Activated naive CD8-positive, alpha-beta T cell (primary cell): ENCODE measurements at regions not wholly inside any gene's neighbourhood (a gene's known extent, or its start where the extent isn't known, plus 50 kb on each side); places are given as distances from the start of the nearest gene placed in this dataset.

Experiments
- H3K27ac Mint-ChIP-seq: one replicate; pipeline ENCODE4 v1.8.0; 2021; ENCODE audit warnings: mixed read lengths
- H3K27me3 Mint-ChIP-seq: one replicate; pipeline ENCODE4 v1.8.0; 2021; ENCODE audit warnings: mixed read lengths
- H3K36me3 Mint-ChIP-seq: one replicate; pipeline ENCODE4 v1.8.0; 2021; ENCODE audit warnings: mixed read lengths
- H3K4me1 Mint-ChIP-seq: one replicate; pipeline ENCODE4 v1.8.0; 2021; ENCODE audit warnings: low read depth, mixed read lengths
- H3K4me3 Mint-ChIP-seq: one replicate; pipeline ENCODE4 v1.8.0; 2021; ENCODE audit warnings: mild to moderate bottlenecking, mixed read lengths
- H3K9me3 Mint-ChIP-seq: one replicate; pipeline ENCODE4 v1.8.0; 2021; ENCODE audit warnings: low read depth, mixed read lengths

- Mint-ChIP-seq H3K27me3 (no peaks in the 10 kb centered on the region), H3K4me3 (no peak overlapping the region), H3K36me3 (no peaks in the 10 kb centered on the region), H3K9me3 (peaks cover 13% of the 10 kb centered on the region), H3K4me1 (no peaks in the 10 kb centered on the region), H3K27ac (no peak overlapping the region)
Measured at GRCh38 chr6:22621701-22622100, 52.3 kb downstream of the HDGFL1 start.

- Mint-ChIP-seq H3K36me3 (no peaks in the 10 kb centered on the region), H3K4me1 (no peaks in the 10 kb centered on the region), H3K4me3 (no peak overlapping the region), H3K27ac (no peak overlapping the region), H3K27me3 (no peaks in the 10 kb centered on the region), H3K9me3 (peaks cover 13% of the 10 kb centered on the region)
Measured at GRCh38 chr6:22622351-22622750, 53.0 kb downstream of the HDGFL1 start.

GRCh38 chr6:22622813-22623212, 53.4 kb downstream of the HDGFL1 start:
- no peaks in the 10 kb centered on the region for H3K36me3 Mint-ChIP-seq
- peaks cover 13% of the 10 kb centered on the region for H3K9me3 Mint-ChIP-seq
- H3K4me1 Mint-ChIP-seq = no peaks in the 10 kb centered on the region
- H3K4me3 Mint-ChIP-seq = no peak overlapping the region
- no peak overlapping the region for H3K27ac Mint-ChIP-seq
- no peaks in the 10 kb centered on the region for H3K27me3 Mint-ChIP-seq

GRCh38 chr6:22627644-22628043, 58.3 kb downstream of the HDGFL1 start:
- no peaks in the 10 kb centered on the region for H3K27me3 Mint-ChIP-seq
- no peaks in the 10 kb centered on the region for H3K4me1 Mint-ChIP-seq
- H3K9me3 Mint-ChIP-seq = peaks cover 6% of the 10 kb centered on the region
- H3K27ac Mint-ChIP-seq = no peak overlapping the region
- H3K36me3 Mint-ChIP-seq = no peaks in the 10 kb centered on the region
- no peak overlapping the region for H3K4me3 Mint-ChIP-seq

DNA sequence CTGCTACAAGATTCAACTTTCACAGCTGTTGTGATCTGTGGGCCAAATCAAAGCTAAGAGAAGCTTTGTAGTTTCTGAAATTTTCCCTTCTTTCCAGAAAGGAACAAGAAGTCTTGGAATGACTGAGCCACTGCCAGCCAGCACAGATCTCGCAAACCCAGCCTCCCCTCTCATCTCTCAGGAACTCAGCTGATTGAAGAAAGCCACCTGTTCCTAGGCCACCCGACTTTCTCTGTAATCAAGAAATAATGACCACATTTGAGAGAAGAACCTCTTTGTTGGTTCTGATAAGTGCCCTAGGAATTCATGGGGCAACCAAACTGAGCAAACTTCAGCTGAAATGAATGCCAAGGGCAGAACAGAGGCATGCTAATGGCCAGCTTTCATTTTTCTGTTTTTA, 61.7 kb downstream of the HDGFL1 start:
- Mint-ChIP-seq H3K4me1 (no peaks in the 10 kb centered on the region), H3K27me3 (no peaks in the 10 kb centered on the region), H3K36me3 (no peaks in the 10 kb centered on the region), H3K9me3 (peaks cover 6% of the 10 kb centered on the region), H3K4me3 (no peak overlapping the region), H3K27ac (no peak overlapping the region)

DNA sequence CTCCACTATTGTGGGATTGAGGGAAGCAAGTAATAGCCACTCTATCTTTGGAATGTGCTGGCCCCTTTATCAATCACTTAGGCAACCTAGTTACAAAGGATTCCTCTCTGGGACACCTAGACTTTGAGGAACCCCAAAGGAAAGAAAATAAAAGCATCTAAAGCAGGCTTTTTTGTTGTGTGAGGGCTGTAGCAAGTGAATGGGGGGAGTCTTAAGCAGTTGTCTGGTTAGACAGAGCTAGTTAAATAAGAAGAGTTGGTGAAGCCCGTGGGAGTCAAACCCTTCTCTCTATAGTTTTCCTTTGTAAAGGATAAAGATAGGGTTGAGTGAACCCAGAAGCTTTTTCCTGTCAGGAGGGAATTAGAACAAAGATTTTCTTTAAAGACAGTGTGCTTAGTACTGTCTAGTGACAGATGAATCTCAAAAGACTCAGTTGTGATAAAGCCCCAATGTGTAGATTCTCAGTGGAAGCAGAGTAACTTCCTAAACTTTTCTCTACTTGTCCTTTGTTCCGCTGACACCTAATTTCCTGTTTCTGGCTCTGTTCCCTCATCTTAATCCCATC, 63.3 kb downstream of the HDGFL1 start:
- H3K4me1 Mint-ChIP-seq = no peaks in the 10 kb centered on the region
- H3K36me3 Mint-ChIP-seq = no peaks in the 10 kb centered on the region
- H3K27me3 Mint-ChIP-seq = no peaks in the 10 kb centered on the region
- no peak overlapping the region for H3K27ac Mint-ChIP-seq
- H3K4me3 Mint-ChIP-seq = no peak overlapping the region
- H3K9me3 Mint-ChIP-seq = peaks cover 6% of the 10 kb centered on the region

GRCh38 chr6:22636452-22636851, 67.1 kb downstream of the HDGFL1 start:
- no peaks in the 10 kb centered on the region for H3K36me3 Mint-ChIP-seq
- H3K4me1 Mint-ChIP-seq = no peaks in the 10 kb centered on the region
- no peak overlapping the region for H3K4me3 Mint-ChIP-seq
- H3K27ac Mint-ChIP-seq = no peak overlapping the region
- H3K9me3 Mint-ChIP-seq = no peaks in the 10 kb centered on the region
- no peaks in the 10 kb centered on the region for H3K27me3 Mint-ChIP-seq

DNA sequence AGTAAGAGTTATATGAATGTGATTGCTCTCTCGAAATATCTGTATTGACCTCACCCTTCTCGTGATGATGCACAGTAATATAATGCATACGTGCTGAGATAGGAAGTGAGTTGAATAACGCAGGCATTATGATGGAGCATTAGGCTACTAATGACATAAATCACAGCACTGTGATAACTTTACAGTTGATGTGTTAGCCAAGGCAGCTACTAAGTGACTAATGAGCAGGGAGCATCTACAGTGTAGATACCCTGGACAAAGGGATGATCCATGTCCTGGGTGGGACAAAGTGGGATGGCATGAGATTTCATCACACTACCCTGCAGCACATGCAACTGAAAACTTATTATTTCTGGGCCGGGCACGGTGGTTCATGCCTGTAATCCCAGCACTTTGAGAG, 68.4 kb downstream of the HDGFL1 start:
- no peaks in the 10 kb centered on the region for H3K4me1 Mint-ChIP-seq
- H3K9me3 Mint-ChIP-seq = no peaks in the 10 kb centered on the region
- no peaks in the 10 kb centered on the region for H3K36me3 Mint-ChIP-seq
- H3K27ac Mint-ChIP-seq = no peak overlapping the region
- no peaks in the 10 kb centered on the region for H3K27me3 Mint-ChIP-seq
- no peak overlapping the region for H3K4me3 Mint-ChIP-seq

DNA sequence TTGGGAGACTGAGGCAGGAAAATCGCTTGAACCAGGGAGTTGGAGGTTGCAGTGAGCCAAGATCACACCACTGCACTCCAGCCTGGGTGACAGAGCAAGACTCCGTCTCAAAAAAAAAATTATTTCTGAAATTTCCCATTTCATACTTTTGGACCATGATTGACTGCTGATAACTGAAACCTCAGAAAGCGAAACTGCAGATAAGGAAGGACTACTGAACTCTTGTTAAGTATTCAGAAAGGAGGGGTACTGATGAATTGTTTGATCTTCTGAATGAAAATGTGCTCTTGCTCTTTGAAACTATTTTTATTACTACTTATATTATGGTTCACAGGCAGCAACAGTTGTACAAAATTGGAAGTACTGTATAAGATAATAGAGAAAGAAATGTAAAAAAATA, 69.0 kb downstream of the HDGFL1 start:
- no peaks in the 10 kb centered on the region for H3K27me3 Mint-ChIP-seq
- H3K27ac Mint-ChIP-seq = no peak overlapping the region
- H3K9me3 Mint-ChIP-seq = no peaks in the 10 kb centered on the region
- no peak overlapping the region for H3K4me3 Mint-ChIP-seq
- H3K4me1 Mint-ChIP-seq = no peaks in the 10 kb centered on the region
- H3K36me3 Mint-ChIP-seq = no peaks in the 10 kb centered on the region

GRCh38 chr6:22642254-22642653, 72.9 kb downstream of the HDGFL1 start:
- H3K4me3 Mint-ChIP-seq = no peak overlapping the region
- no peaks in the 10 kb centered on the region for H3K4me1 Mint-ChIP-seq
- H3K36me3 Mint-ChIP-seq = no peaks in the 10 kb centered on the region
- H3K9me3 Mint-ChIP-seq = no peaks in the 10 kb centered on the region
- H3K27ac Mint-ChIP-seq = no peak overlapping the region
- no peaks in the 10 kb centered on the region for H3K27me3 Mint-ChIP-seq

DNA sequence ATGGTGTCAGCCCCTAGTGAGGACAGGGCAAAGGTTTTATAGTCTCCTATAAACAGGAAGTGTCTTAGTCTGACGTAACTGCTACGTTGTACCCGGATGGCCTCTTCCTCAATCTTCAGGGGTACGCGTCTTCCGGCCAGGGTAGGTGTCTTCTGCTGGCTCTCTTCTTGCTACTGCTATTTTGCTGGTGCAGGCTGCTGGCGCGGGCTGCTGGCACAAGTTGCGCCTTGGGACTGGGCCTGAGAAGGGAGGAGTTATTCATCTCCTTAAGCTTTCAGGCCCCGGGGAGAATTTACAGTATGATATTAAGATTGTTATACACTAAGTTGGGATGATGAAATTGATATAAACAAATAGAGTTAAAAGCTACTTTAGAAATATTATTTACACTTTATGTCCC, 74.4 kb downstream of the HDGFL1 start:
- H3K4me3 Mint-ChIP-seq = no peak overlapping the region
- no peaks in the 10 kb centered on the region for H3K27me3 Mint-ChIP-seq
- H3K27ac Mint-ChIP-seq = no peak overlapping the region
- H3K4me1 Mint-ChIP-seq = no peaks in the 10 kb centered on the region
- H3K36me3 Mint-ChIP-seq = no peaks in the 10 kb centered on the region
- H3K9me3 Mint-ChIP-seq = no peaks in the 10 kb centered on the region

DNA sequence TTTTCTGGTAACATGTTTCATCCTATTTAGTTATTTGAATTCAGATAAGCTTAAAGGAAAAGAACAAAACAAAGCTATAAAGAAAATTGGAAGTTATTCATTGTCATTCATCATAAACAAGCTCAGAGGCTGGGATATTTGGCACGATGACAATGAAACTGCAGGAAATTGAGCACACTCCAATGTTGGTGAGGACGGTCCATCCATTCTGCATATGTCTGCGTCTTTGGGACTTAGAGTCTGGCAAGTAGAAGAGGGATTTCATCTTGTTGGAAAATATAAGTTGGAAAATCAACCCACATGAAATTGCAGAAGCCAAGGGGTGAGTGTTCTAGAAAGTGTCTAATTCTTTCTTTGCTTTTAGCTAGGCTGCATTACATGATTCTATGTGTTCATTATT, 78.4 kb downstream of the HDGFL1 start:
- Mint-ChIP-seq H3K4me3 (no peak overlapping the region), H3K27me3 (no peaks in the 10 kb centered on the region), H3K9me3 (no peaks in the 10 kb centered on the region), H3K27ac (no peak overlapping the region), H3K4me1 (no peaks in the 10 kb centered on the region), H3K36me3 (no peaks in the 10 kb centered on the region)

DNA sequence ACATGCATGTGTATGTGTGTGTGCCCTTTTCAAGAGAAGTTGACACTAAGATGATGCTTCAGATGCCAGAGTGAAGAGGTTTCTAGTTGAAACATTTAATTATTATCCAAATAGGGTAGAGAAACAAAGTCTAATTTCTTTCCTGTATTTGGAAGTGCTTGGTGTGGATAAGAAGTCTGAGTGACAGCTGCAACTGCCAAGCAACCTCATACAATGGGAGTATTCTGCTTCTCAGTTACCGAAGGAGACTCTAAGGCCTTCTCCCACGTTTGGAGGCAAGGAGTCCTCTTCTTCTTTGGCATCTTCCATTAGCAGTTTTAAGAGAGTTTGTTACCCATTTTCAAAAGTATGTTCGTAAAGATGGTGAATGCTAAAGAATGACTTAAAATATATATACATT, 82.4 kb downstream of the HDGFL1 start:
- Mint-ChIP-seq H3K9me3 (no peaks in the 10 kb centered on the region), H3K36me3 (no peaks in the 10 kb centered on the region), H3K4me3 (no peak overlapping the region), H3K4me1 (no peaks in the 10 kb centered on the region), H3K27me3 (no peaks in the 10 kb centered on the region), H3K27ac (no peak overlapping the region)

GRCh38 chr6:22653980-22654610, 84.7 kb downstream of the HDGFL1 start:
- no peak overlapping the region for H3K4me3 Mint-ChIP-seq
- H3K36me3 Mint-ChIP-seq = no peaks in the 10 kb centered on the region
- no peaks in the 10 kb centered on the region for H3K4me1 Mint-ChIP-seq
- no peaks in the 10 kb centered on the region for H3K9me3 Mint-ChIP-seq
- H3K27me3 Mint-ChIP-seq = no peaks in the 10 kb centered on the region
- no peak overlapping the region for H3K27ac Mint-ChIP-seq

GRCh38 chr6:22656706-22657351, 87.5 kb downstream of the HDGFL1 start:
- no peaks in the 10 kb centered on the region for H3K4me1 Mint-ChIP-seq
- no peak overlapping the region for H3K27ac Mint-ChIP-seq
- no peaks in the 10 kb centered on the region for H3K27me3 Mint-ChIP-seq
- no peak overlapping the region for H3K4me3 Mint-ChIP-seq
- H3K9me3 Mint-ChIP-seq = no peaks in the 10 kb centered on the region
- no peaks in the 10 kb centered on the region for H3K36me3 Mint-ChIP-seq
